Mesenchymal stem cell (in vitro differentiated cells and primary cell): ENCODE measurements at regions not wholly inside any gene's neighbourhood (a gene's known extent, or its start where the extent isn't known, plus 50 kb on each side); places are given as distances from the start of the nearest gene placed in this dataset.

ENCODE experiments used
- DNase-seq: peaks from one replicate; pipeline ENCODE4 v3.0.0-alpha.2; 2013
- H2AFZ ChIP-seq: one replicate; pipeline ENCODE4 v1.6.1; 2013; ENCODE audit warnings: low read depth, mild to moderate bottlenecking, control low read depth, inconsistent platforms, low read length, moderate library complexity
- H2AK5ac ChIP-seq: 2 replicates; pipeline ENCODE4 v1.6.1; 2013; ENCODE audit warnings: low read length, moderate library complexity, mild to moderate bottlenecking, inconsistent platforms; ENCODE audit not compliant: severe bottlenecking
- H2BK120ac ChIP-seq: one replicate; pipeline ENCODE4 v1.6.1; 2013; ENCODE audit warnings: low read depth, mild to moderate bottlenecking, inconsistent platforms, low read length, moderate library complexity
- H2BK12ac ChIP-seq, 2 experiments: one replicate each; pipeline ENCODE4 v1.6.1; 2013; ENCODE audit warnings: inconsistent platforms in 2 of 2, low read length in 2 of 2, mild to moderate bottlenecking in 2 of 2, moderate library complexity in 2 of 2, control low read depth in 1 of 2
- H2BK15ac ChIP-seq: one replicate; pipeline ENCODE4 v1.6.1; 2013; ENCODE audit warnings: mild to moderate bottlenecking, low read depth, inconsistent platforms; ENCODE audit not compliant: poor library complexity, severe bottlenecking
- H2BK5ac ChIP-seq: 2 replicates; pipeline ENCODE4 v1.6.1; 2013; ENCODE audit warnings: low read depth, mild to moderate bottlenecking, low read length, control low read depth, inconsistent platforms; ENCODE audit not compliant: poor library complexity, severe bottlenecking
- H3K14ac ChIP-seq, 2 experiments: one replicate each; pipeline ENCODE4 v1.6.1; 2013; ENCODE audit warnings: inconsistent platforms in 2 of 2, low read length in 2 of 2, control low read depth in 1 of 2, mild to moderate bottlenecking in 1 of 2, moderate library complexity in 1 of 2
- H3K18ac ChIP-seq, 2 experiments: one replicate each; pipeline ENCODE4 v1.6.1; 2013; ENCODE audit warnings: inconsistent platforms in 2 of 2, low read length in 2 of 2, control low read depth in 1 of 2, low read depth in 1 of 2, mild to moderate bottlenecking in 1 of 2
- H3K23ac ChIP-seq, 2 experiments: one replicate each; pipeline ENCODE4 v1.6.1; 2013; ENCODE audit warnings: inconsistent platforms in 2 of 2, low read length in 2 of 2, mild to moderate bottlenecking in 2 of 2, moderate library complexity in 2 of 2, control low read depth in 1 of 2
- H3K27ac ChIP-seq: 2 replicates; pipeline ENCODE4 v1.5.1; 2013; ENCODE audit warnings: mild to moderate bottlenecking, moderate library complexity, low read length, control low read depth, inconsistent platforms; ENCODE audit not compliant: poor library complexity, severe bottlenecking
- H3K27me3 ChIP-seq, 2 experiments: 2 replicates each; pipeline versions ENCODE4 v1.6.1 to v1.7.0; 2013; ENCODE audit warnings: low read length in 2 of 2, mild to moderate bottlenecking in 2 of 2, moderate library complexity in 2 of 2, control low read depth in 1 of 2, inconsistent platforms in 1 of 2; ENCODE audit not compliant: control insufficient read depth in 1 of 2, insufficient read depth in 1 of 2
- H3K36me3 ChIP-seq, 2 experiments: 2 replicates each; pipeline versions ENCODE4 v1.6.1 to v1.7.0; 2013; ENCODE audit warnings: low read length in 2 of 2, control low read depth in 1 of 2, inconsistent platforms in 1 of 2, low read depth in 1 of 2, mild to moderate bottlenecking in 1 of 2; ENCODE audit not compliant: insufficient read depth in 2 of 2, control insufficient read depth in 1 of 2
- H3K4ac ChIP-seq, 2 experiments: one replicate each; pipeline ENCODE4 v1.6.1; 2013; ENCODE audit warnings: inconsistent platforms in 2 of 2, low read length in 2 of 2, mild to moderate bottlenecking in 2 of 2, moderate library complexity in 2 of 2, control low read depth in 1 of 2, low read depth in 1 of 2
- H3K4me1 ChIP-seq: 2 replicates; pipeline ENCODE4 v1.6.1; 2013; ENCODE audit warnings: low read depth, low read length, control low read depth; ENCODE audit not compliant: control insufficient read depth, insufficient read depth
- H3K4me2 ChIP-seq: 2 replicates; pipeline ENCODE4 v1.6.1; 2013; ENCODE audit warnings: low read length, mild to moderate bottlenecking, inconsistent platforms; ENCODE audit not compliant: poor library complexity, severe bottlenecking
- H3K4me3 ChIP-seq, 2 experiments: 2 replicates each; pipeline versions ENCODE4 v1.5.1 to v1.7.0; 2013; ENCODE audit warnings: low read length in 2 of 2, mild to moderate bottlenecking in 2 of 2, control low read depth in 1 of 2, low read depth in 1 of 2; ENCODE audit not compliant: insufficient read depth in 1 of 2
- H3K79me1 ChIP-seq: replicated peaks from 2 replicates; pipeline ENCODE4 v1.6.1; 2013; ENCODE audit warnings: mild to moderate bottlenecking, control low read depth, low read length, inconsistent platforms; ENCODE audit not compliant: poor library complexity, severe bottlenecking
- H3K9ac ChIP-seq: 2 replicates; pipeline ENCODE4 v1.7.0; 2013; ENCODE audit warnings: mild to moderate bottlenecking, low read length, moderate library complexity
- H3K9me3 ChIP-seq: 2 replicates; pipeline ENCODE4 v1.7.0; 2013; ENCODE audit warnings: mild to moderate bottlenecking, low read length; ENCODE audit not compliant: control insufficient read depth
- H4K8ac ChIP-seq: one replicate; pipeline ENCODE4 v1.6.1; 2013; ENCODE audit warnings: inconsistent platforms, mild to moderate bottlenecking, low read length, moderate library complexity
- H4K91ac ChIP-seq: one replicate; pipeline ENCODE4 v1.6.1; 2013; ENCODE audit warnings: mild to moderate bottlenecking, low read length, inconsistent platforms
- WGBS: methylation state at CpG from one replicate; pipeline ENCODE4 v1.1.7; 2013; ENCODE audit warnings: mixed read lengths; 5-methylcytosine and 5-hydroxymethylcytosine counted together

DNA sequence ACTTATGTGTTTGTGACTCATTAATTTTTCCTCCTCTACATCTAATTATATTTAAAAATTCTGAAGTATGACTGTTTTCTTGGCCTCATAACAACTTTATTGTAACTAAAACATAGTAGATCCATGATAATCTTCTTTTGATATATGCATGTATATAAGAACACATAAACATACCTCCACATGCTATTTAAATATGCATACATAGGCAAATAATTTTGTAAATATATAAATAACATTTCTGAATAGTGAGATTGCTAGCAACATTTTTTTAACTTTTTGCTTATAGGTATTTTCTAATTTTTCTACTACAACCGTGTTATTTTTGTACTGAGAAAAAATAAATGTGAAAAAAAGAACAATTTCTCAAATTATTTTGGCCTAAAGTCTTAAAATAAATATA is 627.6 kb downstream of the HTR1B start:
- WGBS: no CpG with 5 or more reads among the region's 1 CpG
- no peak overlapping the region for H4K91ac ChIP-seq
- H4K8ac ChIP-seq: no peak overlapping the region

GRCh38 chr6:76835293-76835692 is 628.0 kb downstream of the HTR1B start:
- DNase-seq: no peak
- no peak overlapping the region for H3K14ac ChIP-seq

More for the DNA sequence above, 627.6 kb downstream of the HTR1B start:
- H3K4me1 ChIP-seq: no peaks in the 10 kb centered on the region
- H3K27ac ChIP-seq: no peak overlapping the region
- H3K9ac ChIP-seq: no peak overlapping the region
- no peak overlapping the region for H2BK15ac ChIP-seq
- no peak overlapping the region for H2BK12ac ChIP-seq
- H3K27me3 ChIP-seq: no peaks in the 10 kb centered on the region
- no peak overlapping the region for H3K14ac ChIP-seq
- DNase-seq: no peak
- no peaks in the 10 kb centered on the region for H3K9me3 ChIP-seq
- H3K4me3 ChIP-seq: no peak overlapping the region
- no peak overlapping the region for H3K23ac ChIP-seq
- no peak overlapping the region for H2BK120ac ChIP-seq
- H3K36me3 ChIP-seq: no peaks in the 10 kb centered on the region
- H2BK5ac ChIP-seq: no peak overlapping the region
- H3K4me2 ChIP-seq: no peak overlapping the region
- no peak overlapping the region for H3K18ac ChIP-seq
- no peak overlapping the region for H2AFZ ChIP-seq
- H3K79me1 ChIP-seq: no peaks in the 10 kb centered on the region
- no peak overlapping the region for H3K4ac ChIP-seq
- no peak overlapping the region for H2AK5ac ChIP-seq

GRCh38 chr6:76834399-76834798 is 628.9 kb downstream of the HTR1B start:
- H3K4me1 ChIP-seq: no peaks in the 10 kb centered on the region
- H3K27me3 ChIP-seq: no peaks in the 10 kb centered on the region
- H2AK5ac ChIP-seq: no peak overlapping the region
- no peak overlapping the region for H2BK15ac ChIP-seq
- no peak overlapping the region for H3K9ac ChIP-seq
- H3K27ac ChIP-seq: no peak overlapping the region
- H3K23ac ChIP-seq: no peak overlapping the region
- no peak overlapping the region for H2BK12ac ChIP-seq
- H3K4me3 ChIP-seq: no peak overlapping the region
- H2AFZ ChIP-seq: no peak overlapping the region
- no peak overlapping the region for H3K18ac ChIP-seq
- H4K8ac ChIP-seq: no peak overlapping the region
- DNase-seq: no peak
- H3K79me1 ChIP-seq: no peaks in the 10 kb centered on the region
- no peak overlapping the region for H3K4me2 ChIP-seq
- H3K36me3 ChIP-seq: no peaks in the 10 kb centered on the region
- H2BK5ac ChIP-seq: no peak overlapping the region
- H4K91ac ChIP-seq: no peak overlapping the region
- H2BK120ac ChIP-seq: no peak overlapping the region
- H3K9me3 ChIP-seq: peaks cover 2% of the 10 kb centered on the region
- H3K4ac ChIP-seq: no peak overlapping the region
- no peak overlapping the region for H3K14ac ChIP-seq

More at GRCh38 chr6:76835293-76835692, 628.0 kb downstream of the HTR1B start:
- Histone ChIP-seq H3K9ac (no peak overlapping the region), H3K4me1 (no peaks in the 10 kb centered on the region), H4K91ac (no peak overlapping the region), H3K18ac (no peak overlapping the region), H3K23ac (no peak overlapping the region), H2BK120ac (no peak overlapping the region), H2BK5ac (no peak overlapping the region), H3K4me3 (no peak overlapping the region), H3K9me3 (no peaks in the 10 kb centered on the region), H2BK12ac (no peak overlapping the region), H4K8ac (no peak overlapping the region), H2AFZ (no peak overlapping the region), H3K27me3 (no peaks in the 10 kb centered on the region), H3K36me3 (no peaks in the 10 kb centered on the region), H3K4ac (no peak overlapping the region), H3K4me2 (no peak overlapping the region), H2BK15ac (no peak overlapping the region), H2AK5ac (no peak overlapping the region), H3K27ac (no peak overlapping the region), H3K79me1 (no peaks in the 10 kb centered on the region)
- WGBS: 0% methylated on average over 1 of the region's 1 CpG

DNA sequence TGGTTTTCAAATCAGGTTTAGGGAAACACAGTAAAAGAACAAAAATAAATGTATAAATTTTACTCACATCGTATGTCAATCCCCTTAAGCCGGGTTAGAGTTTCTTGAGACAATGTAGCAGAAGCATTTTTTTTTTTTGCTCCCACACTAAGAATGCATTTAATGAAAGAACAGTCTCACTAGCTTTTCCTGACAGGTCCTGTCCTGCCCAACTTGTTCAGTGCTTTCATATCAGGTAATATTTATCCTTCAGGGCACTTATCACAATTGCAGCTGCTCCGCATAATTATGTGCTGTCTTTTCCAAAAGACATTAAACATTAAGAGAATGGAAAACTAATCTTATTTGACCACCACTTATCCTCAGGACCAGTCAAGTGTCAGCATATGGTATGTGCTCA is 632.0 kb downstream of the HTR1B start:
- H2AFZ ChIP-seq: no peak overlapping the region
- no peak overlapping the region for H3K4me3 ChIP-seq
- WGBS: 64% methylated on average over 3 of the region's 3 CpGs
- H3K14ac ChIP-seq: no peak overlapping the region
- no peaks in the 10 kb centered on the region for H3K4me1 ChIP-seq
- peaks cover 15% of the 10 kb centered on the region for H3K9me3 ChIP-seq
- no peak overlapping the region for H3K18ac ChIP-seq
- H4K91ac ChIP-seq: no peak overlapping the region
- H3K23ac ChIP-seq: no peak overlapping the region
- DNase-seq: no peak
- no peak overlapping the region for H3K4ac ChIP-seq
- no peak overlapping the region for H3K9ac ChIP-seq
- no peak overlapping the region for H2BK12ac ChIP-seq
- no peak overlapping the region for H2AK5ac ChIP-seq
- H3K27me3 ChIP-seq: no peaks in the 10 kb centered on the region
- H3K79me1 ChIP-seq: no peaks in the 10 kb centered on the region
- H3K27ac ChIP-seq: no peak overlapping the region
- no peaks in the 10 kb centered on the region for H3K36me3 ChIP-seq
- no peak overlapping the region for H3K4me2 ChIP-seq
- no peak overlapping the region for H2BK120ac ChIP-seq
- H4K8ac ChIP-seq: no peak overlapping the region
- H2BK15ac ChIP-seq: no peak overlapping the region
- no peak overlapping the region for H2BK5ac ChIP-seq
